Karpas-422 (cell line): ENCODE measurements at regions not wholly inside any gene's neighbourhood (a gene's known extent, or its start where the extent isn't known, plus 50 kb on each side); places are given as distances from the start of the nearest gene placed in this dataset.

Experiments
- DNase-seq: peaks from one replicate; pipeline ENCODE4 v3.0.0-alpha.2; 2015
- H2AFZ ChIP-seq: fragments of 200-600 bp; sonication (generic); 2 replicates; pipeline ENCODE4 v1.6.1; 2014; ENCODE audit warnings: antibody characterized with exemption, low read length, mixed read lengths
- H3K27ac ChIP-seq: fragments of 200-600 bp; sonication (generic); 2 replicates; pipeline ENCODE4 v1.5.1; 2014; ENCODE audit warnings: mild to moderate bottlenecking, low read length, moderate library complexity
- H3K27me3 ChIP-seq: fragments of 200-600 bp; sonication (generic); 2 replicates; pipeline ENCODE4 v1.6.1; 2014; ENCODE audit warnings: low read length, mixed read lengths
- H3K36me3 ChIP-seq: fragments of 200-600 bp; sonication (generic); 2 replicates; pipeline ENCODE4 v1.6.1; 2014; ENCODE audit warnings: low read length, mixed read lengths; ENCODE audit not compliant: insufficient read depth
- H3K4me1 ChIP-seq: fragments of 200-600 bp; sonication (generic); 2 replicates; pipeline ENCODE4 v1.6.1; 2014; ENCODE audit warnings: mild to moderate bottlenecking, low read length, mixed read lengths
- H3K4me2 ChIP-seq: fragments of 200-600 bp; sonication (generic); 2 replicates; pipeline ENCODE4 v1.6.1; 2014; ENCODE audit warnings: low read length, low read depth, mild to moderate bottlenecking; ENCODE audit not compliant: poor library complexity, severe bottlenecking
- H3K4me3 ChIP-seq: fragments of 200-600 bp; sonication (generic); 2 replicates; pipeline ENCODE4 v1.5.1; 2014; ENCODE audit warnings: mild to moderate bottlenecking, antibody characterized with exemption, low read length, mixed read lengths
- H3K79me2 ChIP-seq: fragments of 200-600 bp; sonication (generic); 2 replicates; pipeline ENCODE4 v1.6.1; 2014; ENCODE audit warnings: mild to moderate bottlenecking, low read length, mixed read lengths
- H3K9ac ChIP-seq: fragments of 200-600 bp; sonication (generic); 2 replicates; pipeline ENCODE4 v1.6.0; 2014; ENCODE audit warnings: low read length
- H3K9me2 ChIP-seq: fragments of 200-600 bp; sonication (generic), shearing (Covaris generic); replicated peaks from 2 replicates; pipeline ENCODE4 v1.6.0; 2014; ENCODE audit warnings: mild to moderate bottlenecking, low read length, moderate library complexity; ENCODE audit not compliant: insufficient read depth
- H3K9me3 ChIP-seq: fragments of 300-700, 200-600 bp; sonication (generic); 2 replicates; pipeline ENCODE4 v1.6.1; 2014; ENCODE audit warnings: low read length, mixed read lengths
- H4K20me1 ChIP-seq: fragments of 200-600 bp; sonication (generic); 2 replicates; pipeline ENCODE4 v1.6.1; 2014; ENCODE audit warnings: mild to moderate bottlenecking, antibody characterized with exemption, low read length, low read depth; ENCODE audit not compliant: insufficient read depth

DNA sequence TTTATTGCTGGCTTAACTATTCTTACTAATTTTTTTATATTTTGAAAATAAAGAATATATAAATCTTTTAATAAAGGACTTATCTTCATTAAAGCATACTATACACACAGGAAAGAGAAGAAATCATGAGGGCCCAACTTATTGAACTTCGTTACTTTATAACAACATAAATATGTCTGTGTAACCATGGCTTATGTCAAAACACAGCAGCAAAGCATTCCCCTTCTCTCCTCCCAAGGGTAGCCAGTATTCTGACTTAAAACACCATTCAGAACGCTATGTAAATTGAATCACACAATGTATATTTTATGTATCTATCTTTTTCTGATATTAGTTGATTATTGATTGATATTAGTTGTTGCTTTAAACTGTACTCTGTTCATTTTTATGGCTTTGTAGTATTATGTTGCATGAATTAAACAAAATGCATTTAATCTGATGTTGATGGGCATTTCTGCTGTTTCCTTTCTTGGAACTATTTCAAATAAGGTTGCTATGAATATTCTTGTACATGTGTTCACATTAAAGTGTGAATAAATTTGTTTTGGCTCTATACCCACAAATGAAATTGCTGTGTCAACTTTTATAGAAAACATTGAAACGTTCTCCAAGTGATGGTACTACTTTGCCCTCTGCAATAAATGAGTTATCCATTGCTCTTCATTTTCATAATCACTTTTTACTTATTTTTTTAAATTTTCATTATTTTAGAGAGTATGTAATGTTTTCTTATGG lies 188.7 kb downstream of the RND3 start:
- no peak overlapping the region for H3K4me3 ChIP-seq
- H3K9me2 ChIP-seq: no peaks in the 10 kb centered on the region
- H4K20me1 ChIP-seq: no peaks in the 10 kb centered on the region
- no peaks in the 10 kb centered on the region for H3K36me3 ChIP-seq
- H3K79me2 ChIP-seq: no peaks in the 10 kb centered on the region
- H3K27me3 ChIP-seq: no peaks in the 10 kb centered on the region
- no peak overlapping the region for H3K4me2 ChIP-seq
- no peak overlapping the region for H3K27ac ChIP-seq
- no peak for DNase-seq
- H2AFZ ChIP-seq: no peak overlapping the region
- H3K9ac ChIP-seq: no peak overlapping the region
- H3K4me1 ChIP-seq: no peaks in the 10 kb centered on the region
- H3K9me3 ChIP-seq: peaks cover 3% of the 10 kb centered on the region; the same call in 1 of the 2 replicates

DNA sequence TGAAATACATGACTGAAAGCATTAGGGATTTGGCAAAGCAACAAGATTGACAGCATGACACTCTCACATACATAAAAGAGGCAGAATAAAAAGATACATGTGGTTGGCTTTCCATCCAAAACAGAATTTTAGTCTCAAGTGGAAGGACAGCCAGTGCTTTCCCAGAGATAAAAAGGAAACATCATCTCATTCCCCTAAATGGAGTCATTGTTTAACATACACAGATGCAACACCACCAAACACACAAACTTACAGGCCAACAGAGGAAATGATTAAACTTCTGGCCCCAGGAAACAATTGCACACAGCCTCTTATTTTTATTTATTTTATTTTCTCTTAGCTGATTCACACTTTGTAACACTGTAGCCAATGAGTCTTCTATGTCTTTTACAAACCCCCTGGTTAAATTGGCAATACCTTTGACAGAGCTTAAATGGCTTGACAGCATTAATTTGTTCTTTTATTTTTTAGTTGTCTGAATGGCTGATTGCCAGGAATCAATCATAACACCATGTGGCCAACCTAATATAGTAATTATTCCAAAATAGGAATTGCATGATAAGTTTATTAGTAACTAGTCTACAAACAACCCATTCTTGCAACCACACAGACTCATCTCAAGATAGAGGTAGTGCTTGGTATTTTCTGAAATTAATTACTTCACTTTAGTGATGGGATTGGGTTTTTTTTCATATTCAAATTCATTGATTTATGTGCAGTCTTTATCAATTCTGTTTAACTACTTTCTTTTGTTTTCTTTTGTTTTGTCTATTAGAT lies 190.5 kb downstream of the RND3 start:
- no peak overlapping the region for H3K4me2 ChIP-seq
- no peaks in the 10 kb centered on the region for H4K20me1 ChIP-seq
- no peaks in the 10 kb centered on the region for H3K36me3 ChIP-seq
- no peaks in the 10 kb centered on the region for H3K27me3 ChIP-seq
- no peak overlapping the region for H3K4me3 ChIP-seq
- no peaks in the 10 kb centered on the region for H3K9me2 ChIP-seq
- no peak overlapping the region for H2AFZ ChIP-seq
- no peaks in the 10 kb centered on the region for H3K79me2 ChIP-seq
- no peak overlapping the region for H3K27ac ChIP-seq
- H3K4me1 ChIP-seq: no peaks in the 10 kb centered on the region
- no peaks in the 10 kb centered on the region; the same call in 1 of the 2 replicates for H3K9me3 ChIP-seq
- H3K9ac ChIP-seq: no peak overlapping the region
- DNase-seq: no peak

GRCh38 chr2:150295544-150295943 lies 191.9 kb downstream of the RND3 start:
- Histone ChIP-seq H4K20me1 (no peaks in the 10 kb centered on the region), H3K9ac (no peak overlapping the region), H3K79me2 (no peaks in the 10 kb centered on the region), H3K27me3 (no peaks in the 10 kb centered on the region), H3K36me3 (no peaks in the 10 kb centered on the region), H2AFZ (no peak overlapping the region), H3K27ac (no peak overlapping the region), H3K9me3 (no peaks in the 10 kb centered on the region), H3K4me2 (no peak overlapping the region), H3K4me3 (no peak overlapping the region), H3K4me1 (no peaks in the 10 kb centered on the region), H3K9me2 (no peaks in the 10 kb centered on the region)
- DNase-seq: no peak

- no peaks in the 10 kb centered on the region for H3K27me3 ChIP-seq
- H3K79me2 ChIP-seq: no peaks in the 10 kb centered on the region
- H3K36me3 ChIP-seq: no peaks in the 10 kb centered on the region
- no peaks in the 10 kb centered on the region for H3K4me1 ChIP-seq
- H3K27ac ChIP-seq: no peak overlapping the region
- H3K4me2 ChIP-seq: no peak overlapping the region
- H4K20me1 ChIP-seq: no peaks in the 10 kb centered on the region
- no peaks in the 10 kb centered on the region for H3K9me3 ChIP-seq
- H3K9ac ChIP-seq: no peak overlapping the region
- no peak overlapping the region for H2AFZ ChIP-seq
- no peaks in the 10 kb centered on the region; the same call in 1 of the 2 replicates for H3K9me2 ChIP-seq
- no peak overlapping the region for H3K4me3 ChIP-seq
- DNase-seq: no peak
Observed at GRCh38 chr2:150293771-150294170, 193.7 kb downstream of the RND3 start.

DNA sequence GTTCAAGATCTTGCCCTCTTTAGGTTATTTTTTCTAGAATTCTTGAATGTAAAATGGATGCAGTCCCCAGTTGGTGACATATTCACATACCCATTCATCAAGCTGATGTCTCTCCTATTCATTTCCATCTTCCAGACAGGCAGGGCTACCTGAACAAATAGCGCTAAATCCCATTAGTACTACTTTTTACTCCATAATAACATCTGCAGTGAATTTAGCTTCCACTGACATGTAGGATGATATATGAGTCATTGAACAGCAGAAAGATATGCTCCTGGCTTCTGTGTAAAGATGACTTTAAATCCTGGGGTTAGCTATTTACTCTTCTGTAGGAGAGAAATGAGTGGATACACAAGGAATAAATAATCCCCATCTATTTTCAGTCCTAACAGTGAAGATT lies 194.7 kb downstream of the RND3 start:
- Histone ChIP-seq H3K27ac (no peak overlapping the region), H3K4me2 (no peak overlapping the region), H3K4me1 (no peaks in the 10 kb centered on the region), H3K9ac (no peak overlapping the region), H2AFZ (no peak overlapping the region), H3K36me3 (no peaks in the 10 kb centered on the region), H3K9me2 (no peaks in the 10 kb centered on the region; the same call in 1 of the 2 replicates), H4K20me1 (no peaks in the 10 kb centered on the region), H3K27me3 (no peaks in the 10 kb centered on the region), H3K79me2 (no peaks in the 10 kb centered on the region), H3K4me3 (no peak overlapping the region), H3K9me3 (no peaks in the 10 kb centered on the region)
- DNase-seq: no peak

GRCh38 chr2:150292192-150292591 lies 195.3 kb downstream of the RND3 start:
- Histone ChIP-seq H2AFZ (no peak overlapping the region), H3K79me2 (no peaks in the 10 kb centered on the region), H3K36me3 (no peaks in the 10 kb centered on the region), H3K9me2 (no peaks in the 10 kb centered on the region; the same call in 1 of the 2 replicates), H3K9ac (no peak overlapping the region), H3K27me3 (no peaks in the 10 kb centered on the region), H3K27ac (no peak overlapping the region), H3K4me2 (no peak overlapping the region), H3K9me3 (no peaks in the 10 kb centered on the region), H3K4me3 (no peak overlapping the region), H4K20me1 (no peaks in the 10 kb centered on the region), H3K4me1 (no peaks in the 10 kb centered on the region)
- no peak for DNase-seq

DNA sequence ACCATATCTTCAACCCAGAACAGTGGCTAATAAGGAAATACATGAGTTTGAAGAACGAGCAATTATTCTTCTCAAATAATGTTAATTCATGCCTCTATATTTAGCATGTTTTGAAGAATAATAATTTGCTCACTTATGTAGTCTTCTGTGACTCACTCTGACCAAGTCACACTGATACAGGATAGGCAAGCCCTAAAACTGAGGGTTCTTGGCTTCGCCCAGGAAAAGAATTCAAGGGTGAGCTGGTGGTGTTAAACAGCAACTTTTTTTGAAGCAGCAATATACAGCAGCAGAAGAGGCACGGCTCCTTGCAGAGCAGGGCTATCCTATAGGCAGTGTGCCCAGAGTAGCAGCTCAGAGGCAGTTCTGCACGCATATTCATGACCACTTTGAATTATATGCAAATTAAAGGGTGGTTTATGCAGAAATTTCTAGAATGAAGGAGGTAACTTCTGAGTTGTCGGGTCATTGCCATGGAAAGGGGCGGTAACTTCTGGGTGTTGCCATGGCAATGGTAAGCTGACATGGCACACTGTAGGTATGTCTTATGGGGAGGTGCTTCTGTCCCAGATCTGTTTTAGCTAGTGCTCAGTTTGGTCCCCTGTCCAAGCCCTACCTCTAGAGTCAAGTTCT lies 200.6 kb downstream of the RND3 start:
- no peak overlapping the region for H3K4me3 ChIP-seq
- no peaks in the 10 kb centered on the region for H4K20me1 ChIP-seq
- DNase-seq: no peak
- no peaks in the 10 kb centered on the region; the same call in 1 of the 2 replicates for H3K9me2 ChIP-seq
- no peak overlapping the region for H3K4me2 ChIP-seq
- H3K27ac ChIP-seq: no peak overlapping the region
- H3K79me2 ChIP-seq: no peaks in the 10 kb centered on the region
- H3K4me1 ChIP-seq: no peaks in the 10 kb centered on the region
- no peaks in the 10 kb centered on the region for H3K27me3 ChIP-seq
- H3K9ac ChIP-seq: no peak overlapping the region
- H2AFZ ChIP-seq: no peak overlapping the region
- H3K9me3 ChIP-seq: no peaks in the 10 kb centered on the region
- H3K36me3 ChIP-seq: no peaks in the 10 kb centered on the region

GRCh38 chr2:150284116-150284515 lies 203.4 kb downstream of the RND3 start:
- Histone ChIP-seq H3K4me1 (no peaks in the 10 kb centered on the region), H2AFZ (no peak overlapping the region), H3K9me3 (no peaks in the 10 kb centered on the region), H3K4me3 (no peak overlapping the region), H4K20me1 (no peaks in the 10 kb centered on the region), H3K27me3 (no peaks in the 10 kb centered on the region), H3K9ac (no peak overlapping the region), H3K27ac (no peak overlapping the region), H3K9me2 (no peaks in the 10 kb centered on the region), H3K4me2 (no peak overlapping the region), H3K79me2 (no peaks in the 10 kb centered on the region), H3K36me3 (no peaks in the 10 kb centered on the region)
- DNase-seq: no peak
